Stromal cell of bone marrow (primary cell): ENCODE measurements at regions not wholly inside any gene's neighbourhood (a gene's known extent, or its start where the extent isn't known, plus 50 kb on each side); places are given as distances from the start of the nearest gene placed in this dataset.

Experiments used
- DNase-seq: peaks from one replicate; pipeline ENCODE4 v3.0.0-alpha.2; 2012; ENCODE audit warnings: low read depth

DNA sequence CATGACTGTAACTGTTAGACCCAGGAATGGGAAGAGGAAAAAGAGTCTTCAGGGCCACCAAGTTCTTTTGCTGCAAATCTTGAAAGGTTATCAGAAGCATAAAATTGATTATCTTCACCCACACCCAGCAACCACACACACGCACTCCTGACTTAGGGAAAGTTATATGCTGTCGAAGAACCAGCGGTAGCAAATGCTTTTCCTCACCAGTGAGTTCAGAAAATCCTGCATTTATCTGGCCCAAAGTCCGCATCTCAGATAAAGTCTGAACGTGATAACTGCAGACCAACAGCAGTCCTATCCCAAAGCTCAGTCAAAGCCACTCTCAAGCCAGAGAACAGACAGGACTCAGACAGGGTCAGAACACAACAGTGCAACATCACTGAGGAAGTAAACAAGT, 115.6 kb downstream of the IRS2 start:
- no peak for DNase-seq

GRCh38 chr13:109669956-109670355, 116.4 kb downstream of the IRS2 start:
- no peak for DNase-seq

DNA sequence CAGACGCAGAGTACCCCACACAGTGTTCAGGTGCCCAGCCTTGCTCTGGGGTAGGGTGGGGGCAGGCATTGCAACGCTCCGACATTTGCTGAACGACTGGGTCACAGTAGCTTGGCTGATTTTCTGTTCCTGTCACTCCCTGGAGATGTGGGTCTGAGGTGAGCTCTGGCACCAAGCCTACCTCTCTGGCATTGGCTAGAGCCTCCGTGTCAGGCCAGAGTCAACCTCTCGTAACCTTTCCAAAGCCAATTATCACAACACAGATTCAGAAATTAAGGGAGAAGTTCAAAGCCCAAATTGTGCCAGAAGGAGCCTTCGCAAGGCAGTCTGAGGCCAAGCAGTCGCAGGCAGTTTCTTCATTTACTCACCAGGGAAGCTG, 117.2 kb downstream of the IRS2 start:
- DNase-seq, result no peak

DNA sequence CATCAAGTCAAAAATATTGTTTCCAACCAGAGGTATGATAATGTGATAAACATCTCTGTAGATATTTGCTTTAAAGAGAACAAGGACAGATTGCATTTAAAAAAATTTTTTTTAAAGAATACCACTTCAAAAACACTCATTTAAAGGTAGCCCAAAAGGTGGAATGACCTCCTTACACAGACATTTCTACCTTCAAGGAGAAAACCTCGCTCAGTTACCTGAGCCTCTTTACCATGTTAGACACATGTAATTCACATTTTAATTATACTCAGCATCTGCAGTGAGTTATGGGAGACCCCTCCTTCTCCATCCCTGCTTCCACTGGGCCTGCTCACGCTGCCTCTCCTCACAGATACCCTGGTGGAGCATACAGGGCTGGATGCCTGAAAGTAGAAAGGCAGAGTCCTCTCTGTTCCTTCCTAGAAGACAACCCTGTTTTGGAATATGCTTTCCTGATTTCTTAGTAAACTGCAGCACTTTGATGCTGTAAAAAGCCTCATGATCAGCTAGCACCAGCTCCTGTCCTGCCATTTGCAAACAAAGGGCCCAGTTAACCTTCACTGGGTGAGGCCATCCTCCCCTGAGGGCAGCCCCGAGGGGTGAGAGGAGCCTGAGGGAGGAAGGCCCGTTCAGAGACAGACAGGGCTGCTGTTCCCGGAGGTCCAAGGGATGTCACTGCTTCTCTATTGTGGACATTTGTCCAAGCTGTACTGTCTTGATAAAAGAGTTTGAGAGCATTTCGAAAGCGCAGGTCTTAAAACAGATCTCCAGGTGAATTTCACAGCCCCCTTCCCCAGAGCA, 117.8 kb downstream of the IRS2 start:
- no peak for DNase-seq

DNA sequence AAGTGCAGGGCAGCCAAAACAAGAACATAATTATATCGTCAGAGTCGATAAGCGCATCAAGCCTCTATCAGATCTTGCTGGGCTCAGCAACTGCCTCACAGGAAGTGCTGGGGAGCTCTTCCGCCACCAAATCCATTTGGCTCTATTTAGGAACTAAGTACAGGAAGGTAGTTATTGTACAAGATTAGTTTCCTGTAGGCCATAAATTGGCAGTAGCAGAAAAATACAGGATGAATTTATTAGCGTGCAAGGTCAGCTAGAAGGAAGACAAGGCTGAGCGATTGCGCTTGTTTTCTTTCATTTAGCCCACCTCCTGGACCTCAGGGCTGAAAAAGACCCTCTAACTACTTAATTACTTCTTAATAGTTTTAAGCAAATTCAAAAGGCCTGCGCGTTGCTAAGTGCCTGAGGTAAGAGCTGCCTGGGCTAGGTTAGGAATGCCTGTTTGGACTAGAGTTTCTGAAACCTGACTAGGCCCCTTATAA, 118.5 kb downstream of the IRS2 start:
- DNase-seq, result no peak

DNA sequence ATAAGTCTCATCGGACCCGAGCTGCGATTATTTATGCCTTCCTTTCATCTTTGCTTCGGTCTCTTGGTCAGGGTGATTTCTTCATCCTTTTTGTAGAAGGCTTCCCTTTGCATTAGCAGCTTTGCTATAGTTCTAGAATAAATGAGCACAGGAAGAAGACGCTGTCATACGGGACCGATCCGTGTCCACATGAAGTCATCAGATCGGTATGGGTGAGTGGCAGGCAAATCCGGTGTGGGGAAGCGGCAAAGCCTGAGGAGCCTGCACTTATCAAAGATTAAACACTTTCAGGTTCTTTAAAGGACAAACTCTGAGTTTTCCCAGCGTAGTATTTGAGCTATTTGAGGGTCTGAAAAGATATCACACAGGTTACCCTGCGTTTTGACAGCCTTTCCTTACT, 119.3 kb downstream of the IRS2 start:
- no peak for DNase-seq

DNA sequence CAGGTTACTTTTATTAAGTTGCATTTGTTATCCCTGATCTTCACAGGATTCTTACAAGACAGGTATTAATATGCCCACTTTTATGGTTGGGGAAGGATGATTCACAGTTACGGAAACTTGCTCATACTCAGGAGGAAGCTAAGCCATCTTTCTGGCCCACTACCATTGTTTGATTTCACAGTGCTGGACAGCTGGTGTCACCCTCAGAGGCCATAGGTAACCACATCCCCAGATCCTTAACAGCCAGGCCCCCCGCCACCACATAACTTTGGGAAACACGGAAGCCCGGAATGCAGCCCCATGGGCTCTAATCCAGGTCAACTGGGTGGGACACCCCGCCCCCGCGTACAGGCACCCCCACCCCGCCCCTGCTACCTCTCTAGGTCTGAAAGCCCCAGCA, 119.7 kb downstream of the IRS2 start:
- no peak for DNase-seq

DNA sequence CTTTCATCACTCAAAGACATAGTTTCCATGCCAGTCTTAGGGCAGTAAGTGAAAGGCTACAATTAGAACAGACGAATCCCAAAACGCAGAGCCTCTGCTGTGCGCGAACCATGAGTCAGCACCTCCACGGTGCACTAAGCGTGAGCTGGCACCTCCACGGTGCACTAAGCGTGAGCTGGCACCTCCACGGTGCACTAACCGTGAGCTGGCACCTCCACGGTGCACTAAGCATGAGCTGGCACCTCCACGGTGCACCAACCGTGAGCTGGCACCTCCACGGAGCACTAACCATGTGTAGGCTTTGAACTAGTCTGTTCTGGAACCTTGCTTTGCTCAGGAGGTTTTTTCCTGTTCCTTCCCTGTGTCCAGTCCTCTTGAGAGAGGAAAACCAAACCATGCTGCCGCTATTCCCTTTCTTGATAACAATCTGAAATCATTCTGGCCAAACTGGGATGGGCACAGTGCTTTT, 120.6 kb downstream of the IRS2 start:
- no peak for DNase-seq

DNA sequence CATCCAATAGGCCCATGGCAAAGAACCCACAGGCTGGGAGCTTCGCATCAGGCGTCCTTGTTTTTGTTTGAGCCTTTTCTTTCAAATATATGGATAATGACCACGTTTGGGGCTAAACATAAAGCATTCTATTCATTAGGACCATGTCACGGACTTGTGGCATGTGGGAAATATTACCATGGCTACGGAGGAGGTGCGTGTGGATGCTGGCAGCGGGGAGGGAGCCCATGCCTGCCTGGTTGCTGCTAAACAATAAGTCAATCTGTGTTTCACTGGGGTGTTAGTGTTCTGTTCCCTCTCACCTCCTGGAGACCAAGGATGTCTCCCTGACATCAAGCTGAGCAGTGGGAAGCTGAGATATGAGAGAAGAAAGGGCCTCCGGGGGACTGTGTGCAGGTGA, 121.1 kb downstream of the IRS2 start:
- DNase-seq, result no peak

- DNase-seq, result no peak
These were observed 129.0 kb downstream of the IRS2 start for GRCh38 chr13:109657395-109657794.

- DNase-seq, result no peak
These were observed 130.2 kb downstream of the IRS2 start for GRCh38 chr13:109656206-109656605.

DNA sequence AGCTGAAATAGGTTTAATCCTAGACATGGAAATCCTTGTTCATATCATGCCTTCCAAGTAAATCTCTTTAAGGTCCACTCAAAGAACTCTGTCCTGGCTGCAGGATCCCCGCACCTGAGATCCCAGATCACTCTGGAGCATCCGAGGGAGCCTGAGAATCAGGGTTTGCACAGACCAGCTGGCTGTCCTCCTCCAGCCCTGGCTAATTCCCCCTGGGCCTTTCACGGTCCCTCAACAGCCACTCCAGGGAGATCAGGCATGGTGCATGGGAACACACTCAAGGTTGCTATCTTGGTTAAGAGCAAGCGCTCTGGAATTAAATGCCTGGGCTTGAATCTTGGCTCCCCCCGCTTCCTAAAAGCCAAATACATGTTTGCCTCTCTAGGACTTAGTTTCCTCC, 130.8 kb downstream of the IRS2 start:
- DNase-seq, result no peak

DNA sequence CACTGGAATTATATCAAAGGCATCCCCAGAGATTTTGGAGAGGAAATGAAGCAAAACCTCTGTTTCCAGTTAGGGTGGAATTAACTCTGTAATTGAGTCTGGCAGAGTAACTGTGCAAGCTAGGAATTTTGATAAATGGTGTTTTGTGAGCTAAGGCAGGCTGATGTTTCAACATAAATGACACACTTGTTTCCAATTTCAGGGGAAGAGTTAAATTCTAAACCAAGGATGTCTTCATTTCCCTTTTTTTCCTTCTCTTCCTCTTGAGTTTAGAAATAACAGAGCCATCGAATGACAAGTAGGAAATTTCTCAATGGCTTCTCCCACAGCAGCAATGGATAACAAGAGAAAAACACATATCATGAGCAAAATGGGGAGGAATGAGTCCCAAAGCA, 131.2 kb downstream of the IRS2 start:
- peak; percentile 19 for DNase-seq

GRCh38 chr13:109654341-109655205, 131.8 kb downstream of the IRS2 start:
- no peak for DNase-seq

DNA sequence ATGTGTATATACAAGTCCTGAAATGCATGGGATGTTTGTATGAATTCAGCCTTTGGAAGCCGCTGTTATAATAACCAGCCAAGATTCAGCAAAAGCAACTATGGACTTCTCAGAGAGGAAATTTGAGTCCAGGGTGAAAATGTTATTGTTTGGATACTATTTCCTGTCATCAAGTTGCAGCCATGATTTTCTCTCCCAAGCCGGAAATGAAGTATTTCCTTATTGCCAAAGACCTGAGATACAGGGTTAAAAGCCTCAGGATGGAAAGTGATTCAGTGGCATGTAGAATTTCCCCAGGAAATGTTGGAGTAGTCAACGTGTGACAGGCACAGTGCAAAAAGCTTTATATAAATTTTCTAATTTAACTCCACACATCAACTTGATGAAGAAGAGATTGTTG, 133.9 kb downstream of the IRS2 start:
- DNase-seq, result no peak

DNA sequence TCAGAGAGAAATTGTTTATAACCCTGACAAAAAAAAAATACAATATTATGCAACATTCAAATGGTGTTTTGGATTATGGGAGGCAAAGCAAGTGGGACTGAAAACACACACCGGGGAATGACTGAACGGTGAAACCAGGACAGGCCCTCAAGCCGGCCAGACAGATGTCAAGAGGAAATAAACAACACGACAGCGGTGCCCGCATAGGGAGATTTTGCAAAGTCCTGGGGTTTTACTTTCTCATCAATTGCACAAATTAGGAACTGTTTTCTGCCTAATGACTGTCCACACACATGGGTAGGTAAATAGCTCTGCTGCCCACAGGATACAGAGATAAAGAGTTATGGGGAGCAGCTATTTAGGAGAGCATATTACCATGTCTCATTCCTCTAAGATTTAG, 134.5 kb downstream of the IRS2 start:
- no peak for DNase-seq

GRCh38 chr13:109651311-109651710, 135.1 kb downstream of the IRS2 start:
- no peak for DNase-seq

DNA sequence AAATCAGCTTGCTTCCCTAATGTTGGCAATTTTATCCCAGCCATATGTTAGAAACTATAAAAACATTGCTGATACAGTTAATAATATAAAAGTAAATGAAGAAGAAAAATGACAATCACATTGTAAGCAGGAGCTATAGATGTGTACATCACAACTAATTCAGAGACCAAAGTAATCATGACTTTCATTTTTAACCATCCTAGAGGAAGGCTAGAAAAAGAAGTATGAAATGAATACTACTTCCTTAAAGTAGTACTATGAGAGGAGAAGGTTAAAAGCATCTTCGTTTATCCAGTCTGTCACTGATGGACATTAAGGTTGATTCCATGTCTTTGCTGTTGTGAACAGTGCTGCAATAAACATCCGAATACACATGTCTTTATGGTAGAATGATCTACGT, 135.5 kb downstream of the IRS2 start:
- DNase-seq, result no peak

GRCh38 chr13:109649713-109650112, 136.7 kb downstream of the IRS2 start:
- no peak for DNase-seq

GRCh38 chr13:109647699-109648098, 138.7 kb downstream of the IRS2 start:
- no peak for DNase-seq

DNA sequence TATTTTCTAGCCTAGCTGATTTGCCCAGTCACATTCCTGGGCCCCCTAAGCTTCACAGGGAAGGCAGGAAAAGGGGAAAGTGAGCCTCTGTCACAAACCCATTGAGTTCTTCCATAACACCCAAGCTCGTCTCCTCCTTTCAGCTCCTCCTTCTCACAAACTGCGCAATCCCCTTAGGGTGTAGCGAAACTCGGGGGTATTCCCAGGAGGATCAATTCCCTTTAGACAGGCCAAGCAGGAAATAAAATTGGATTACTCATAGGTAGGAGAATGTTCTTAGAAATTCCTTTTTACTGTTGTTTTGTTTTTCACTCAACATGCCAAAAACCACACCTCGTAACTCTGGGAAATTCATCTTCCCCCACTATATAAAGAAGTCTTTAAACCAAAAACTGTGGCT, 139.3 kb downstream of the IRS2 start:
- no peak for DNase-seq

- no peak for DNase-seq
These were observed 140.0 kb downstream of the IRS2 start for GRCh38 chr13:109646423-109646822.

DNA sequence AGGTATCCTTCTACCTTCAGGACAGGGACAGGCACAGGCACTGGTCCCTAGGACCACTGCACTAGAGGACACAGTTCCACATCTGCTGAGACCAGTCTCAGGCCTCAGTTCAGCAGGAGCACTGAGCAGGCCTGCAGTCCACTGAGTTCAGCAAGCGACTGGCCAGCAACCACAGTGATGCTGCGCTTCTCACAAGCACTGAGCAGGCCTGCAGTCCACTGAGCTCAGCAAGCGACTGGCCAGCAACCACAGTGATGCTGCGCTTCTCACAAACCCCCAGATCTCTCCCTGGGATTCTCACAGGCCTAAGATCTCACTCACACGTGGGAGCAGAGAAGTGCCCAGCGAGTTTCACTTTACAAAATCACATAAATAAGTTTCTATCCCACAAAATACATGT, 140.6 kb downstream of the IRS2 start:
- peak; percentile 6 for DNase-seq
